ENCODE measurements at regions not wholly inside any gene's neighbourhood (a gene's known extent, or its start where the extent isn't known, plus 50 kb on each side); places are given as distances from the start of the nearest gene placed in this dataset.

GRCh38 chr16:52386694-52387093 is 160.2 kb downstream of the TOX3 start:
- no peaks in the 10 kb centered on the region for H3K27me3 Mint-ChIP-seq
- no peaks in the 10 kb centered on the region for H3K4me1 Mint-ChIP-seq
- no peaks in the 10 kb centered on the region for H3K9me3 Mint-ChIP-seq
- H3K27ac Mint-ChIP-seq, result no peak overlapping the region
- H3K4me3 Mint-ChIP-seq, result no peak overlapping the region
- DNase-seq, result no peak
- no peaks in the 10 kb centered on the region for H3K36me3 Mint-ChIP-seq

GRCh38 chr16:52384378-52384777 is 162.6 kb downstream of the TOX3 start:
- H3K9me3 Mint-ChIP-seq, result no peaks in the 10 kb centered on the region

GRCh38 chr16:52383640-52384292 is 163.2 kb downstream of the TOX3 start:
- no peaks in the 10 kb centered on the region for H3K4me1 Mint-ChIP-seq
- H3K27ac Mint-ChIP-seq, result no peak overlapping the region
- no peaks in the 10 kb centered on the region for H3K9me3 Mint-ChIP-seq
- H3K36me3 Mint-ChIP-seq, result no peaks in the 10 kb centered on the region
- no peak for DNase-seq
- H3K27me3 Mint-ChIP-seq, result no peaks in the 10 kb centered on the region
- H3K4me3 Mint-ChIP-seq, result no peak overlapping the region

More at GRCh38 chr16:52384378-52384777, 162.6 kb downstream of the TOX3 start:
- no peaks in the 10 kb centered on the region for H3K27me3 Mint-ChIP-seq
- no peak for DNase-seq
- H3K4me3 Mint-ChIP-seq, result no peak overlapping the region
- no peak overlapping the region for H3K27ac Mint-ChIP-seq
- no peaks in the 10 kb centered on the region for H3K36me3 Mint-ChIP-seq
- H3K4me1 Mint-ChIP-seq, result no peaks in the 10 kb centered on the region

- Mint-ChIP-seq H3K4me1 (no peaks in the 10 kb centered on the region), H3K27ac (no peak overlapping the region), H3K27me3 (no peaks in the 10 kb centered on the region), H3K4me3 (no peak overlapping the region), H3K36me3 (no peaks in the 10 kb centered on the region), H3K9me3 (no peaks in the 10 kb centered on the region)
- DNase-seq, result no peak
Observed at GRCh38 chr16:52383119-52383518, 163.8 kb downstream of the TOX3 start.

GRCh38 chr16:52379551-52379950 is 167.4 kb downstream of the TOX3 start:
- H3K36me3 Mint-ChIP-seq, result no peaks in the 10 kb centered on the region
- no peaks in the 10 kb centered on the region for H3K9me3 Mint-ChIP-seq
- DNase-seq, result no peak
- no peak overlapping the region for H3K4me3 Mint-ChIP-seq
- no peaks in the 10 kb centered on the region for H3K27me3 Mint-ChIP-seq
- no peak overlapping the region for H3K27ac Mint-ChIP-seq
- H3K4me1 Mint-ChIP-seq, result no peaks in the 10 kb centered on the region

GRCh38 chr16:52376676-52377280 is 170.2 kb downstream of the TOX3 start:
- Mint-ChIP-seq H3K27ac (no peak overlapping the region), H3K4me3 (no peak overlapping the region), H3K9me3 (peaks cover 9% of the 10 kb centered on the region), H3K36me3 (no peaks in the 10 kb centered on the region), H3K4me1 (no peaks in the 10 kb centered on the region), H3K27me3 (no peaks in the 10 kb centered on the region)
- no peak for DNase-seq

- H3K27me3 Mint-ChIP-seq, result no peaks in the 10 kb centered on the region
- H3K27ac Mint-ChIP-seq, result no peak overlapping the region
- no peak overlapping the region for H3K4me3 Mint-ChIP-seq
- H3K4me1 Mint-ChIP-seq, result no peaks in the 10 kb centered on the region
- no peak for DNase-seq
- H3K36me3 Mint-ChIP-seq, result no peaks in the 10 kb centered on the region
- H3K9me3 Mint-ChIP-seq, result peaks cover 9% of the 10 kb centered on the region
Observed at GRCh38 chr16:52372313-52372712, 174.6 kb downstream of the TOX3 start.

GRCh38 chr16:52368859-52369258 is 178.1 kb downstream of the TOX3 start:
- H3K27ac Mint-ChIP-seq, result no peak overlapping the region
- no peak overlapping the region for H3K4me3 Mint-ChIP-seq
- no peaks in the 10 kb centered on the region for H3K4me1 Mint-ChIP-seq
- H3K9me3 Mint-ChIP-seq, result peaks cover 8% of the 10 kb centered on the region
- H3K36me3 Mint-ChIP-seq, result no peaks in the 10 kb centered on the region
- no peaks in the 10 kb centered on the region for H3K27me3 Mint-ChIP-seq
- DNase-seq, result no peak

GRCh38 chr16:52367821-52368220 is 179.1 kb downstream of the TOX3 start:
- no peaks in the 10 kb centered on the region for H3K4me1 Mint-ChIP-seq
- no peaks in the 10 kb centered on the region for H3K36me3 Mint-ChIP-seq
- no peak for DNase-seq
- H3K27ac Mint-ChIP-seq, result no peak overlapping the region
- H3K9me3 Mint-ChIP-seq, result no peaks in the 10 kb centered on the region
- H3K4me3 Mint-ChIP-seq, result no peak overlapping the region
- H3K27me3 Mint-ChIP-seq, result no peaks in the 10 kb centered on the region

- Mint-ChIP-seq H3K27ac (no peak overlapping the region), H3K4me3 (no peak overlapping the region), H3K36me3 (no peaks in the 10 kb centered on the region), H3K4me1 (no peaks in the 10 kb centered on the region), H3K27me3 (no peaks in the 10 kb centered on the region), H3K9me3 (no peaks in the 10 kb centered on the region)
- DNase-seq, result no peak
Observed at GRCh38 chr16:52366983-52367382, 180.0 kb downstream of the TOX3 start.

GRCh38 chr16:52364500-52364899 is 182.4 kb downstream of the TOX3 start:
- no peak for DNase-seq
- Mint-ChIP-seq H3K4me1 (no peaks in the 10 kb centered on the region), H3K4me3 (no peak overlapping the region), H3K9me3 (no peaks in the 10 kb centered on the region), H3K36me3 (no peaks in the 10 kb centered on the region), H3K27ac (no peak overlapping the region), H3K27me3 (no peaks in the 10 kb centered on the region)

- H3K4me3 Mint-ChIP-seq, result no peak overlapping the region
- H3K27me3 Mint-ChIP-seq, result no peaks in the 10 kb centered on the region
- DNase-seq, result no peak
- H3K27ac Mint-ChIP-seq, result no peak overlapping the region
- no peaks in the 10 kb centered on the region for H3K4me1 Mint-ChIP-seq
- H3K9me3 Mint-ChIP-seq, result no peaks in the 10 kb centered on the region
- no peaks in the 10 kb centered on the region for H3K36me3 Mint-ChIP-seq
Observed at GRCh38 chr16:52363082-52363481, 183.9 kb downstream of the TOX3 start.

GRCh38 chr16:52357711-52358110 is 189.2 kb downstream of the TOX3 start:
- Mint-ChIP-seq H3K4me1 (no peaks in the 10 kb centered on the region), H3K36me3 (no peaks in the 10 kb centered on the region), H3K9me3 (peaks cover 7% of the 10 kb centered on the region), H3K4me3 (no peak overlapping the region), H3K27ac (no peak overlapping the region), H3K27me3 (no peaks in the 10 kb centered on the region)
- DNase-seq, result no peak

GRCh38 chr16:52353249-52353648 is 193.7 kb downstream of the TOX3 start:
- no peak overlapping the region for H3K27ac Mint-ChIP-seq
- H3K36me3 Mint-ChIP-seq, result no peaks in the 10 kb centered on the region
- peaks cover 8% of the 10 kb centered on the region for H3K9me3 Mint-ChIP-seq
- no peaks in the 10 kb centered on the region for H3K4me1 Mint-ChIP-seq
- no peaks in the 10 kb centered on the region for H3K27me3 Mint-ChIP-seq
- no peak overlapping the region for H3K4me3 Mint-ChIP-seq
- no peak for DNase-seq

GRCh38 chr16:52351451-52351850 is 195.5 kb downstream of the TOX3 start:
- no peaks in the 10 kb centered on the region for H3K27me3 Mint-ChIP-seq

GRCh38 chr16:52350031-52350642 is 196.8 kb downstream of the TOX3 start:
- peaks cover 3% of the 10 kb centered on the region for H3K9me3 Mint-ChIP-seq
- H3K36me3 Mint-ChIP-seq, result no peaks in the 10 kb centered on the region
- H3K27me3 Mint-ChIP-seq, result no peaks in the 10 kb centered on the region
- H3K27ac Mint-ChIP-seq, result no peak overlapping the region
- H3K4me1 Mint-ChIP-seq, result no peaks in the 10 kb centered on the region
- H3K4me3 Mint-ChIP-seq, result no peak overlapping the region
- no peak for DNase-seq

More at GRCh38 chr16:52351451-52351850, 195.5 kb downstream of the TOX3 start:
- Mint-ChIP-seq H3K36me3 (no peaks in the 10 kb centered on the region), H3K4me3 (no peak overlapping the region), H3K4me1 (no peaks in the 10 kb centered on the region), H3K27ac (no peak overlapping the region), H3K9me3 (peaks cover 3% of the 10 kb centered on the region)
- no peak for DNase-seq

Measured in activated naive CD8-positive, alpha-beta T cell treated with anti-CD3 and anti-CD28 coated beads for 36 hours (primary cell).